Pancreas (tissue), 10 donors: ENCODE measurements at regions not wholly inside any gene's neighbourhood (a gene's known extent, or its start where the extent isn't known, plus 50 kb on each side); places are given as distances from the start of the nearest gene placed in this dataset.

ENCODE experiments used
- ATAC-seq, 4 donors: fragments of 200-7000 bp; cut with Tn5 transposase; one replicate each; pipeline versions ENCODE4 v1.8.0 to v1.9.1; 2020; ENCODE audit warnings: mild to moderate bottlenecking in 4 of 4, moderate library complexity in 4 of 4
- DNase-seq, 6 donors: peaks; one replicate each; pipeline ENCODE4 v3.0.0-alpha.2; 2020
- FAIRE-seq: peaks from 2 replicates; lab custom pipeline; 2012; peaks lifted over from hg19 to GRCh38; lab: Jason Lieb, UNC
- H3K27ac ChIP-seq, 4 donors: fragments of 200-600 bp; sonication (generic); 1 replicate in 3 of 4; 2 replicates in 1 of 4; pipeline versions ENCODE4 v1.5.0 to v1.8.0; 2020
- H3K27me3 ChIP-seq, 4 donors: fragments of 200-600 bp; one replicate each; pipeline ENCODE4 v1.8.0; 2021
- H3K36me3 ChIP-seq, 3 donors: fragments of 200-600 bp; sonication (generic) in 1 of 3; one replicate each; pipeline versions ENCODE4 v1.5.0 to v1.8.0; 2020 to 2021
- H3K4me1 ChIP-seq, 3 donors: fragments of 200-600 bp; one replicate each; pipeline ENCODE4 v1.8.0; 2021
- H3K4me3 ChIP-seq, 4 donors: fragments of 200-600 bp; sonication (generic) in 2 of 4; one replicate each; pipeline versions ENCODE4 v1.5.0 to v1.8.0; 2020 to 2021
- H3K9me3 ChIP-seq, 4 donors: fragments of 200-600 bp; one replicate each; pipeline ENCODE4 v1.8.0; 2021
- CTCF ChIP-seq, 4 donors: fragments of 200-600 bp; sonication (generic) in 3 of 4; IDR thresholded peaks; one replicate each; pipeline versions ENCODE4 v1.5.0 to v1.8.0; 2021; ENCODE audit warnings: antibody characterized with exemption in 4 of 4
- WGBS, 2 donors: extraction: QIAGEN DNeasy Blood & Tissue Kit; methylation state at CpG; one replicate each; pipeline ENCODE4 v1.1.7; 2013; 5-methylcytosine and 5-hydroxymethylcytosine counted together
- intact Hi-C, 3 donors: fragments of 100-400 bp; cut with DNase I; formaldehyde crosslinking; loops; one replicate each; pipeline versions ENCODE4 v1.11.1 to v1.14.2; 2022
- donor health status: healthy with polysubstance abuse.
- donor health status: DM: no; HTN: no; CAD: no; lungs with moderate emphysema.
- donor health status: DM: no; HTN: no; CAD: no.
- donor health status: control.
- donor health status: control.
- donor health status: Bipolar disorder and iron deficiency.
- donor health status: DM: yes; HTN: yes; CAD: no.
- donor health status: DM: no; HTN: no; CAD: no.
- donor health status: DM: no; HTN: no; CAD: no.
- donor health status: DM: yes; HTN: yes; CAD: no.

- ATAC-seq: no peak
Observed at GRCh38 chr9:108163321-108164005, 673.9 kb upstream of the KLF4 start.

GRCh38 chr9:108162664-108163063 lies 673.1 kb upstream of the KLF4 start:
- DNase-seq: no peak
- H3K27me3 ChIP-seq: no peaks in the 10 kb centered on the region
- H3K36me3 ChIP-seq: no peaks in the 10 kb centered on the region
- intact Hi-C loops: no loop called here
- no peaks in the 10 kb centered on the region for H3K9me3 ChIP-seq
- H3K4me3 ChIP-seq: no peak overlapping the region
- FAIRE-seq: no peak
- H3K27ac ChIP-seq: no peak overlapping the region
- TF ChIP-seq CTCF (IDR thresholded peaks at IDR 0.05): no peak
- 85 to 87% methylated on average over 1 of the region's 1 CpG for WGBS, 2 donors
- ATAC-seq: no peak
- H3K4me1 ChIP-seq: peaks cover 0 to 11% (median 8%) of the 10 kb centered on the region in 3 donors

More at GRCh38 chr9:108163321-108164005, 673.9 kb upstream of the KLF4 start:
- no peaks in the 10 kb centered on the region for H3K27me3 ChIP-seq
- TF ChIP-seq CTCF (IDR thresholded peaks at IDR 0.05): no peak
- DNase-seq (no peak), FAIRE-seq (no peak)
- H3K4me3 ChIP-seq: no peak overlapping the region
- H3K4me1 ChIP-seq: peaks cover 0 to 11% (median 8%) of the 10 kb centered on the region in 3 donors
- intact Hi-C loops: no loop called here
- no peaks in the 10 kb centered on the region for H3K9me3 ChIP-seq
- H3K27ac ChIP-seq: no peak overlapping the region
- no peaks in the 10 kb centered on the region for H3K36me3 ChIP-seq
- WGBS, 2 donors: 89% methylated on average over 6 of the region's 6 CpGs

- 10 to 29% methylated on average over 1 of the region's 1 CpG for WGBS, 2 donors
- H3K4me1 ChIP-seq: peaks cover 0 to 11% (median 8%) of the 10 kb centered on the region in 3 donors
- peak in 1 of 4 donors; percentile 46 for ATAC-seq
- H3K9me3 ChIP-seq: no peaks in the 10 kb centered on the region
- no peak for TF ChIP-seq CTCF (IDR thresholded peaks at IDR 0.05)
- no peak overlapping the region for H3K4me3 ChIP-seq
- intact Hi-C loops: no loop called here
- H3K36me3 ChIP-seq: no peaks in the 10 kb centered on the region
- no peak for DNase-seq
- FAIRE-seq: no peak
- no peaks in the 10 kb centered on the region for H3K27me3 ChIP-seq
- H3K27ac ChIP-seq: no peak overlapping the region
Observed at GRCh38 chr9:108161503-108161902, 671.9 kb upstream of the KLF4 start.

- no peak for FAIRE-seq
- intact Hi-C loops: no loop called here
- TF ChIP-seq CTCF (IDR thresholded peaks at IDR 0.05): no peak
- Histone ChIP-seq H3K9me3 (no peaks in the 10 kb centered on the region), H3K27ac (no peak overlapping the region), H3K4me1 (peaks cover 0 to 11% (median 8%) of the 10 kb centered on the region in 3 donors), H3K36me3 (no peaks in the 10 kb centered on the region), H3K4me3 (no peak overlapping the region), H3K27me3 (no peaks in the 10 kb centered on the region)
- ATAC-seq: peak in 3 of 4 donors; percentile 29 to 64 (median 57)
- no peak for DNase-seq
- WGBS, 2 donors: 39 to 40% methylated on average over 5 of the region's 5 CpGs
Observed at GRCh38 chr9:108160706-108161355, 671.3 kb upstream of the KLF4 start.

GRCh38 chr9:108160039-108160438 lies 670.5 kb upstream of the KLF4 start:
- 88 to 90% methylated on average over 1 of the region's 1 CpG for WGBS, 2 donors
- no peak overlapping the region for H3K4me3 ChIP-seq
- ATAC-seq: no peak
- H3K27me3 ChIP-seq: no peaks in the 10 kb centered on the region
- no peak for TF ChIP-seq CTCF (IDR thresholded peaks at IDR 0.05)
- DNase-seq: no peak
- FAIRE-seq: no peak
- H3K4me1 ChIP-seq: peaks cover 0 to 11% (median 8%) of the 10 kb centered on the region in 3 donors
- H3K36me3 ChIP-seq: no peaks in the 10 kb centered on the region
- no peaks in the 10 kb centered on the region for H3K9me3 ChIP-seq
- intact Hi-C loops: no loop called here
- no peak overlapping the region for H3K27ac ChIP-seq
